AML-193 (cell line): ENCODE measurements at regions not wholly inside any gene's neighbourhood (a gene's known extent, or its start where the extent isn't known, plus 50 kb on each side); places are given as distances from the start of the nearest gene placed in this dataset.
"Not testable (repeated sequence)": the region's sequence is repeated elsewhere in the genome, so short reads cannot be mapped to it uniquely, and the experiment has no call there.

Experiments
- DNase-seq, 2 experiments: peaks; one replicate each; lab custom pipeline; 2025; lab: John Stamatoyannopoulos, UW

GRCh38 chr16:29274055-29275035 lies 132.2 kb downstream of the NPIPB11 start:
- DNase-seq: not testable (repeated sequence)

DNA sequence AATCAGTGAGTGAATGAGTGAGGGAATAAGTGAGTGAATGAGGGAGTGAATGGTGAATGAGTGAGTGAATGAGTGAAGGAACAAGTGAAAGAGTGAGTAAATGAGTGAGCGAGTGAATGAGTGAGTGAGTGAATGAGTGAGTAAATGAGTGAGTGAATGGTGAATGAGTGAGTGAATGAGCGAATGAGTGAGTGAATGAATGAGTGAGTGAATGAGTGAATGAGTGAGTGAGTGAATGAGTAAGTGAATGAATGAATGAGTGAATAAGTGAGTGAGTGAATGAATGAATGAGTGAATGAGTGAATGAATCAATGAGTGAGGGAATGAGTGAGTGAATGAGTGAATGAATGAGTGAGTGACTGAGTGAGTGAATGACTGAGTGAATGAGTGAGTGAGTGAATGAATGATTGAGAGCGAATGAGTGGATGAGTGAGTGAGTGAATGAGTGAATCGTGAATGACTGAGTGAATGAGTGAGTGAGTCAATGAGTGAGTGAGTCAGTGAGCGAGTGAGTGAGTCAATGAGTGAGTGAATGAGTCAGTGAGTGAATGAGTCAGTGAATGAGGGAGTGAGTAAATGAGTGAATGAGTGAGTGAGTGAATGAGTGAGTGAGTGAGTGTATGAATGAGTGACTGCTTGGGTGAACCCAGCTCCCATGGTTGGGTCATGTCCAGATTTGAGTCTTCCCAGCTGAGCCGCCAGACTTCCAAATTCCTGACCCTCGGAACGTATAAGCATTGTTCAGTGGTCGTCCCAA lies 133.0 kb downstream of the NPIPB11 start:
- not testable (repeated sequence) for DNase-seq

DNA sequence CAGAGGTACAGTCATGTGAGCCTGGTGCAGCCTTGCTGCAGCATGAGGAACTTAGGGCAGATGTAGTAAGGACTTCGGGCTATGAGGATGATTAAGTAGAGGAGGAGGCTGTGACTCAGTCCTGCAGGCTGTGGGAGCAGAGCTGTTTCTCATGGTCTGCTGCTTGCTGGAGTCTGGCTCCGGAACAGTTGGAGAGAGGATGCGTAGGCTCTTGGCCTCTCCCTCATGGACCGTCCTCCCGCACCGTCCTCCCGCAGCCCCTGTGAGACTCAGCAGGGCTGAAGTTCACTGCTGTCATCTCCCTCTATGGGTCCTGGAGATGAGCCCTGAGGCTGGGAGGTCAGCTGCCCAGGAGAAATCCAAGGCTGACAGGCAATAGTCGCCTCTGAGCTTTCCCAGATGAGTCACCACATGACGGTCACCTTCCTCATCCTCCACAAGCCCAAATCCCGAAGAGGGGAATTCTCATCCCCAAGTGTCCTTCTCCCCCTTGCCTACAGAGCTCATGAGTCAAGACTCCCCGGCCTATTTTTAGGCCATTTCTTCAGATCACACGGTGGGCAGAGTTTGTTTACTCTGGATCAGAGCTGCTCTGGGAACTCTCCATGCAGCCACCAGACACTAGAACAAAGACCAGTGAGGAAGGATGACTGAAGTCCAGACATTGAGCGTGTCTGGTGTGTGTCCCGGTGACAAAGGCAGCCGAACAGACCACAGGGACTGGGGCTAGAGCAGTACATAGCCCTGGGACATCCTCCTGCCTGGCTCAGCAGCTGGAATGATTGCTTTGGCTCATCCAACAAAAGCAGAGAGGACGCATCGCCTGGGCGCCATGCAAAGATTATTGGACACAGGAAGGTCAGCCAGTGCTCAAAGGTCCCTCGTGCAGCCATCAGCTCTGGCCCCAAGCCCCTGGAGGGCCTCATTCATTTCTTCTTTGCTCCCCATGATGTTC lies 134.5 kb downstream of the NPIPB11 start:
- DNase-seq: not testable (repeated sequence)

GRCh38 chr16:29270923-29271322 lies 135.6 kb downstream of the NPIPB11 start:
- DNase-seq: not testable (repeated sequence)

DNA sequence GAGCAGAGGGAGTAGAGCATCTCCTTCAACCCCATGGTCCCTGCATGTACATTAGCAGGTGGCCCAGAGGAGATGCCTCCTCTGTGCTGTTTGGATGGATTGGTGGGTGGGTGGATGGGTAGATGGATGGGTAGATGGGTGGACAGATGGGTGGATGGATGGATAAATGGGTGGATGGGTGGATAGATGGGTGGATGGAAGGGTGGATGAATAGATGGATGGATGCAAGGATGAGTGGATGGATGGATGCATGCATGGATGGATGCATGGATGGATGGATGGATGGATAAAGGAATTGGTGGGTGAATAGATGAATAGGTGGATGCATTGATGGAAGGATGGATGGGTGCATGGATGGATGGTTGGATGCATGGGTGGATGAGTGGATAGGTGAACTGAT lies 136.5 kb downstream of the NPIPB11 start:
- not testable (repeated sequence) for DNase-seq

DNA sequence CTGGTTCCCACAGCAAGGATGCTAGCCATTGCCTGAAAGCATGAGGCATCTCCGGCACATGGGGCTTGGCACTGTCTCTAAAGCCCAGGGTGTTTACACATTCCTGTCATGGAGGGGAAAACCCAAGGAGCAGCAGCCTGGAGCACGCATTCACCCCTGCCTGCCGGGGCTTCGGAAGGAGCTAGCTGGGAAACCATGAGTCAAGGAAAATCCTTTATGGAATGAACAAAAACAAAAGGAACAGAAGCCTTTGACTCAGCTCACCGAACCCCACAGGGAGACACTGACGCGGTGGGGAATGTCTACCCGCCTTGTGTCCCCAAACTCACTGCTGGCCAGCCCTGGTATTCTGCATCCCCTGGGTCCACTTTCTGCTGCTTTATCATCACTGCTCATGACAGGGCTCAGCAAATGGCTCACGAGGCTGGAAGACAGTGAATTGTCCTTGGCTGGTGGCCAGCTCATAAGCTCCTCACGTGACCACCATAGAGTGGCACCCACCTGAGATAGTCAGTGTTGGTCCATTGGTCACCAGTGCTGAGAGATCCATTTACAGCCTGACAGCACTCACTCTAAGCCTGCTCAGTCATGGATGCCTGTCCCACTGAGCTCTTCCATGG lies 137.2 kb downstream of the NPIPB11 start:
- not testable (repeated sequence) for DNase-seq

GRCh38 chr16:29268785-29269191 lies 137.7 kb downstream of the NPIPB11 start:
- not testable (repeated sequence) for DNase-seq

- not testable (repeated sequence) for DNase-seq
These were observed 138.2 kb downstream of the NPIPB11 start for GRCh38 chr16:29268348-29268747.

GRCh38 chr16:29267891-29268290 lies 138.6 kb downstream of the NPIPB11 start:
- DNase-seq: not testable (repeated sequence)

DNA sequence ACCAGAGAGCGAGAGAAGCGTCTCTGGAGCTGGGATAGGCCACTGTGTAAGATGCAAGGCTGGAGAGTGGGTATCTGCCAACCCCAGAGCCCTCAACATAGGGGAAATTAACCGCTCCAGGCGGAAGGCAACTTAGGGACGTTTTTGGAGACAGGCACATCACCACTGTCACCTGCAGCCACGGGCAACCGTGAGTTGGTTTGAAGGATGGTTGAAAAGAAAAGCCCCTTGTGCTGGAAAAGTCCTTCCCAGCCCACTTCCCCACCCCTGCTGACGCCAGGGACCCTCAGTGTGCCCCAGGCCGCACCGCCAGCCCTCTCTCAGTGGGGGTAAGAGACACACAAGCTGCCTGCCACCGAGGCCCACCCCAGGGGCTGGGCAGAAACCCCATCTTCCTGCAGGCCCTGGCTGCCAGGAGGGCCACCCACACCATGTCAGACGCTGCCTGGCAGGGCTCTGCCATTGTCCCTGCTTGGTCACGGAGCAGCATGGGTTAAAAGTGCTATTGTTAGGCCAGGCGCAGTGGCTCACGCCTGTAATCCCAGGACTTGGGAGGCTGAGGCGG lies 139.4 kb downstream of the NPIPB11 start:
- DNase-seq: not testable (repeated sequence)

DNA sequence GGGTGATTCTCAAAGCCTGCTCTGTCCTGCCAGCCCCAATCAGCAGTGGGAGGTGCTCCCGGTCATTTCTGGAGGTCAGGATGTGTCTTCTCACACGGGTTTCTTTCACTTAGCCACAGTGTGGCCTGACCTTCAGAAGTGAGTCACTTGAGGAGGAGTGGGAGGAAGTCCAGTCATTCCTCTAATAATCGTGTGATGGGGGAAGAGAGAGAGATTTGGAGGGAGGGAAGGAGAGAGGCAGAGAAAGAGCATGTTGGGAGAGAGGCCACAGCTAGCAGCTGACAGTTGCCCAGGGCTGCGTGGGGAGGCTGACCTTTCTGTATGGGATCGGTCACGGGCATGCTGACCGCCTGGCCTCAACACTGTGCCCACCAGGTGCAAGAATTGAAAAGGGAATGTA lies 139.9 kb downstream of the NPIPB11 start:
- not testable (repeated sequence) for DNase-seq

DNA sequence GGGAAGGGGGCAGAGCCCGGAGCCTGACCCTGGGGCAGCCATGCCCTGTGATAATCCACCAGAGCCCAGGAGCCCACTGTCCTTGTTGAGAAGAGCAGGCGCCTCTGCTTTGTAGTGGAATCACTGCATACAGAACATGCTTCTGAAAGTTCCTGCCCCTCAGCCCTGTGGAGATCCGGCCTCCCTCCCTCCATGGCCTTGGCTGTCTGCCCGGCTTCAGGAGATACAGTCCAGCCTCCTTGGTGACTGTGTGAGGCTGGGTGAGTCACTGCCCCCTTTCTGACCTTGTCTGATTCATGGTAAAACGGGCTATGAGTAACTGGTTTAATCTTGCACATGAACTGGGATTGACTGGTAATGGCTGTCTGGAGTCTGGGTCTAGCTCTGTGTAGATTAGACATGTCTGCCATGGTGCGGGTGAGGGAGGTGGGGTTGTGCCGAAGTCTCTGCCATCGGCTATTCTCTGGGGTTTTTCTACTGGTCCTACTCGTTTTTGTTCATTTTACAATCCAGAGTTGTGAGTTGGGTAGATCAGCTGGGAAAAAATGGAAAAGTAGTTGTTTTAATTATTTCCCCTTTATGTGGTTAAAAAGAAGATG lies 141.2 kb downstream of the NPIPB11 start:
- peak; percentile 24 to 32 for DNase-seq

DNA sequence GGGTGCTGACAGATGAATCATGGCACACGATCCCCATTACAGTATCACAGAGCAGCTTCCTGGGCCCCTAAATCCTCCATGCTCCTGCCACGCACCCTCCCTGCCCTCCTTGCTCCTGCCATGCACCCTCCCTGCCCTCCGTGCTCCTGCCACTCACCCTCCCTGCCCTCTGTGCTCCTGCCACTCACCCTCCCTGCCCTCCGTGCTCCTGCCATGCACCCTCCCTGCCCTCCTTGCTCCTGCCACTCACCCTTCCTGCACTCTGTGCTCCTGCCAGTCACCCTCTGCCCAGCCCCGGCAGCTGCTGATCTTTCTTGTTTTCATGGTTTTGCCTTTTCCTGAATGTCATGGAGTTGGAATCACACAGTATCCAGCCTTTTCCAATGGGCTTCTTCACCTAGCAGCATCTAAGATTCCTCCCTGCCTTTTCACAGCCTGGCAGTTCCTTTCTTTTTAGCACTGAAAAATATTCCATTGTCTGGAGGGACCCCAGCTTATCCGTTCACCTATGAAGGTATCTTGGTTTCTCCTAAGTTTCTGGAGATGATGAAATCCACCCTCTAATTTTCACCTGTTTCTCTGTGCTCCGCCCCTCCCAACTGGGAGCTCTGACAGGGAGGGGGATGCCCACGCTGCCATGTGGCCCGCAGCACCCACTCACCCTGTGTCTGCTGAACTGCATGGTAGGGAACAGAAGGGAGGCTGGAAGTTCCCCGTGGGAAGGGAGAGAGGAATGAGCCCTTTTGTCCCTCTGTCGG lies 142.3 kb downstream of the NPIPB11 start:
- not testable (repeated sequence) for DNase-seq

DNA sequence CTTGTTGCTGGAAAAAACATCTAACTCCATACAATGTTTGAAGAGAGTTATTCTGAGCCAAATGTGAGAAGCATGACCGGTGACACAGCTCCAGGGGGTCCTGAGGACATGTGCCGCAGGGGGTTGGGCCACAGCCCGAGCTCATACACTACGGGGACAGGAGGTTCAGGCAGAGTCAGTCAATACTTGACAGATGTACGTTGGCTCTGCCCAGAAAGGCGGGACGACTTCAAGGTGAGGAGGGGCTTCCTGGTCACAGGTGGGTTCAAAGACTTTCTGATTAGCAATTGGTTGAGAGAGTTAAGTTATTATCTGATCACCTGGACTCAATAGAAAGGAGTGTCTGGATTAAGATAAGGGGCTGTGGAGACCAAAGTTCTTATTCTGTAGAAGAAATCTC lies 143.8 kb downstream of the NPIPB11 start:
- not testable (repeated sequence) for DNase-seq

GRCh38 chr16:29261427-29262248 lies 144.9 kb downstream of the NPIPB11 start:
- DNase-seq: not testable (repeated sequence)

GRCh38 chr16:29260683-29261426 lies 145.7 kb downstream of the NPIPB11 start:
- not testable (repeated sequence) for DNase-seq

DNA sequence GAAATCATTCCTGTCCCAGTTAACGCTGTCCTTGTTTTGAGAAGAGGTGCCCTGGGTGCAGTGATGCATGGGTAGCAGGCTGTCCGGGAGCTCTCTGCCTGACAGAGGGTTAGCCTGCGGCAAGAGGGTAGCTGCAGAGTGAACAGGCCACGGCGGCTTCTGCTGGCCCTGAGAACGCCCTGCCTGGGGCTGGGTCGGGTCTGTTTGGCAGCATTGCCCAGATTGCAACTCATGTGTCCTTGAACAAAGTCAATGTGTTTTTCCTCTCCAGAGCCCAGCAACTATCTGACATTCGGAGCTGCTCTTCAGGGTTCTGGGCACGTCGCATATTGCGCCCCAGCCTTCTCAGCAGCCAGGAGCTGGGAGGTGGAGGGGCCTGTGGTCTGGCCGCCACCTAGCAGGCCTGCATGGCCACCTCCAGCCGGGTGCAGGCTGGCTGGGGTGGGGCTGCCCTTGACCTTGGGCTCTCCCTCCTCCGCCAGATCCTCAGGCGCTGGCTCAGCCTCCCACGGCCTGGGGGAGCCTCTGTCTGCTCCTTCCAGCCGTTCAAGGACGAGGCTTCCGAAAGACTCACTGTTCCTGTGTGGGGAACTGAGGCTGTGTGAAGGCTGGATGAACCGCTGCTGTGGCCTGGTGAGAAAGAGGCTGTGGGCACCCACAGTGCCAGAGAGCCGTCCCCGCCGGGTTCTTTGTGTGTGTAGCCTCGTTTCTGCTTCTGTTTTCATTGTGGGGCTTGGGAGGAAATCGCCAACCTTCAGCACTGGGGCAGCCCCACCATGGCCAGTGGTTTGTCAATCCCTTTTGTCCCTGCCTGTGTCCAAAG lies 146.7 kb downstream of the NPIPB11 start:
- DNase-seq: not testable (repeated sequence)
